GM12865 (cell line): ENCODE measurements at regions not wholly inside any gene's neighbourhood (a gene's known extent, or its start where the extent isn't known, plus 50 kb on each side); places are given as distances from the start of the nearest gene placed in this dataset.
A peak's percentile ranks its signal among the peaks of the same experiment; 100 is the strongest.

Experiments used
- DNase-seq: peaks from one replicate; pipeline ENCODE4 v3.0.0; 2010; ENCODE audit warnings: low read depth
- H3K4me3 ChIP-seq: 2 replicates; pipeline ENCODE4 v1.5.1; 2011; ENCODE audit warnings: mild to moderate bottlenecking, low read depth, low read length, control low read depth
- CTCF ChIP-seq: IDR thresholded peaks from 2 replicates; pipeline ENCODE4 v1.5.1; 2011; ENCODE audit warnings: low read length, control low read depth, low read depth, inconsistent platforms; ENCODE audit not compliant: insufficient read depth; ENCODE audit errors: missing control alignments

DNA sequence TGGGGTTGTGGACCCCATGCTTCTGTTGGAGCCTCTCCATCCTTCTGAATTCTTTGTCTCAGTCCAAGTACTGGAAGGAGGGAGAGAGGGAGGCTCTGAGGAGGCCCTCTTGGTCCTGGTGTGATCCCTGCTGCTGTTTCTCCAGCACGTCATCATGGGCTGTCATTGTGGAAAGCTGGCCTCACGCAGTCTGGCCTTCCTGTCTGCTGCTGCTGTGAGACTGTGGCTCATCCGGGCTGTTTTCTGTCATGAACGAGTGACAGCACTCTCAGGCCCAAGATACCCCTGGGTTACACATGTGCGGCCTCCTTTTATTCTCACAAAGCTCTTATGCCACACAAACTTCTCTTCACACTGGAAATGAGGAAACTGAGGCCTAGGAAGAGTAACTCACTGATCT lies 499.3 kb downstream of the CCDC171 start:
- DNase-seq = no peak
- H3K4me3 ChIP-seq = no peak overlapping the region
- no peak for TF ChIP-seq CTCF

- DNase-seq = no peak
- no peak for TF ChIP-seq CTCF
- H3K4me3 ChIP-seq = no peak overlapping the region
Measured at GRCh38 chr9:16052757-16053530, 500.1 kb downstream of the CCDC171 start.

DNA sequence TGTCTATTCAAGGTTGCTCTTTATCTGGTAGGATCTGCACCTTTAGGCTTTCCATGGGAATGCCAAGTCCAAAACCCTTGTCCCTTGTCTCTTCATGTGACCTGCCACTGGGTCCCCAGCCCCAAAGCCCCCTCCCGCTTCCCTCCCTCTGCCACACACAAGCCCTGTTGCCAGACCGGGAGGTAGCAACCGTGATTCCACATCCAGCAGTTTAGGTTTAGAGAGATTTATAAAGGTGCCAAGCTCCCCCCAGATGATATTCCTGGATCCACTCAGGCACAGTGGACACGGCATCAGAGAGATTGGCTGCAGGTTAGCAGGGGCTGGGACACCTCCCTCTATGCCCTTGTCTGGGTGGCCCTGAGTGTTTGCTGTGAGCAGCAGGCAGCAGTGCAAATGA lies 504.7 kb downstream of the CCDC171 start:
- no peak for TF ChIP-seq CTCF
- no peak overlapping the region for H3K4me3 ChIP-seq
- no peak for DNase-seq

GRCh38 chr9:16058131-16058549 lies 505.3 kb downstream of the CCDC171 start:
- TF ChIP-seq CTCF = no peak
- no peak overlapping the region for H3K4me3 ChIP-seq
- DNase-seq = peak; percentile 18

GRCh38 chr9:16060436-16061129 lies 507.7 kb downstream of the CCDC171 start:
- H3K4me3 ChIP-seq = no peak overlapping the region
- peak; percentile 65 for DNase-seq
- TF ChIP-seq CTCF = no peak

DNA sequence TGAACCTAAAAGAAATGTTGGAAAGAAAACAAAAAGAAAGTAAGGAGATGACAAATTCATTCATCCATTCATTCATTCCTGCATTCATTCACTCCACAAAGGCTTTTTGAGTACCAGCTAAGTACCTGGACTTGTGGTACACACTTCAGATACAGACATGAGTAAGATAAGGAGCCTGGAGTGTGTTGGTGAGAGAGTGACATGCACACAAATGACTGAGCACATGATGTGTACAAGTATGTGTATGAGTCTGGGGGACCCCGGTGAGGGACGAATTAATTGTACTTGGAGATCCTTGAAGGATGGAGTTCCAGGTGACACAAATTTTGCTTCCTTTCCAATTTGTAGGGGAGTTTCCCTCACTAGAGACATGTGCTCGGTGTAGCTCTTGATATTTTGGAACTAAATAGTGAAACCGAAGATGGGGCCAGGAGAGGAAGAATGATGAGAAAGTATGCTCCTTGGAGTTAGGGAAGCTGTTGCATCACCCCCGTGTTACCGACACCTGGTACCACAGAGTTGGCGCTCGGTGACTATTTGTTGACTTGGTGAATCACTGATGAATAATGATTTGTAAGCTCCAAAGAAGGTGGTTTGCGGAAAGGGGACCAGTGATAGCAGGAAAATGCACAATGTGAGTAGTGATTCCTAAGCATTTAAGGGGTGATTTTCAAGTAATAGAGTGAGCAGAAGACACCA lies 509.8 kb downstream of the CCDC171 start:
- peak; percentile 17 for DNase-seq
- TF ChIP-seq CTCF = no peak
- H3K4me3 ChIP-seq = no peak overlapping the region
